ENCODE measurements at regions not wholly inside any gene's neighbourhood (a gene's known extent, or its start where the extent isn't known, plus 50 kb on each side); places are given as distances from the start of the nearest gene placed in this dataset.

DNA sequence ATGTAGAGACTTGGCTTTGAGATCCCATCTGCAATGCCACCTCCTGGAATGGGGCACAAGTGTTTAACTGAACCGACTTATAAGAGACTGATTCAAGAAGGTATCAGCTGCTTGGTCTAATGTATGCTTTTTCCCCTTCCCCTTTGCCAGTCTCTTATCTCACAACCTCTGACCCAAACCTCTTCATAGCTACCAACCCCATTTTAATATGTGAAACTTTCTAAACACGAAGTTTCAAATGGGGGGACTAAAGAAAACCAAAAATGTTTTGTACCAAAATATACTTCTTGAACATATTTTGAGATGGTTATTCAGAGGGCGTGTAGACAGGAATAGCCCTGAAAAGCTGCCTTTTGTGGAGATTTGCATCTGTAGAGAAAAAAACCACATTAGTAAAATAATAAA, 73.1 kb downstream of the OXSM start:
- no peak for ATAC-seq
- TF ChIP-seq TOX (CRISPR knock-in tag; IDR thresholded peaks at IDR 0.05; ENCODE audit: borderline replicate concordance) (no peak), ZNF8 (CRISPR knock-in tag; IDR thresholded peaks at IDR 0.05) (no peak), RARB (CRISPR knock-in tag; IDR thresholded peaks at IDR 0.05) (no peak), TCF4 (CRISPR knock-in tag; IDR thresholded peaks at IDR 0.05; ENCODE audit: borderline replicate concordance) (no peak), ZC3H10 (CRISPR knock-in tag; IDR thresholded peaks at IDR 0.05) (no peak), ISL1 (CRISPR knock-in tag; IDR thresholded peaks at IDR 0.05) (no peak), BACH2 (CRISPR knock-in tag; IDR thresholded peaks at IDR 0.05; ENCODE audit: borderline replicate concordance) (no peak), ZNF70 (CRISPR knock-in tag; IDR thresholded peaks at IDR 0.05) (no peak), OSR1 (CRISPR knock-in tag; IDR thresholded peaks at IDR 0.05) (no peak), PPARA (CRISPR knock-in tag; IDR thresholded peaks at IDR 0.05; ENCODE audit: borderline replicate concordance) (no peak), SNAI2 (CRISPR knock-in tag; IDR thresholded peaks at IDR 0.05) (no peak), ZNF565 (CRISPR knock-in tag; conservative IDR thresholded peaks at IDR 0.05; ENCODE audit: low read depth) (no peak), ZFP30 (CRISPR knock-in tag; IDR thresholded peaks at IDR 0.05) (no peak), GLIS3 (CRISPR knock-in tag; IDR thresholded peaks at IDR 0.05) (no peak), CSDC2 (CRISPR knock-in tag; IDR thresholded peaks at IDR 0.05) (no peak)
- TF ChIP-seq, protein P1, sequence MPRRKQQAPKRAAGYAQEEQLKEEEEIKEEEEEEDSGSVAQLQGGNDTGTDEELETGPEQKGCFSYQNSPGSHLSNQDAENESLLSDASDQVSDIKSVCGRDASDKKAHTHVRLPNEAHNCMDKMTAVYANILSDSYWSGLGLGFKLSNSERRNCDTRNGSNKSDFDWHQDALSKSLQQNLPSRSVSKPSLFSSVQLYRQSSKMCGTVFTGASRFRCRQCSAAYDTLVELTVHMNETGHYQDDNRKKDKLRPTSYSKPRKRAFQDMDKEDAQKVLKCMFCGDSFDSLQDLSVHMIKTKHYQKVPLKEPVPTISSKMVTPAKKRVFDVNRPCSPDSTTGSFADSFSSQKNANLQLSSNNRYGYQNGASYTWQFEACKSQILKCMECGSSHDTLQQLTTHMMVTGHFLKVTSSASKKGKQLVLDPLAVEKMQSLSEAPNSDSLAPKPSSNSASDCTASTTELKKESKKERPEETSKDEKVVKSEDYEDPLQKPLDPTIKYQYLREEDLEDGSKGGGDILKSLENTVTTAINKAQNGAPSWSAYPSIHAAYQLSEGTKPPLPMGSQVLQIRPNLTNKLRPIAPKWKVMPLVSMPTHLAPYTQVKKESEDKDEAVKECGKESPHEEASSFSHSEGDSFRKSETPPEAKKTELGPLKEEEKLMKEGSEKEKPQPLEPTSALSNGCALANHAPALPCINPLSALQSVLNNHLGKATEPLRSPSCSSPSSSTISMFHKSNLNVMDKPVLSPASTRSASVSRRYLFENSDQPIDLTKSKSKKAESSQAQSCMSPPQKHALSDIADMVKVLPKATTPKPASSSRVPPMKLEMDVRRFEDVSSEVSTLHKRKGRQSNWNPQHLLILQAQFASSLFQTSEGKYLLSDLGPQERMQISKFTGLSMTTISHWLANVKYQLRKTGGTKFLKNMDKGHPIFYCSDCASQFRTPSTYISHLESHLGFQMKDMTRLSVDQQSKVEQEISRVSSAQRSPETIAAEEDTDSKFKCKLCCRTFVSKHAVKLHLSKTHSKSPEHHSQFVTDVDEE (CRISPR knock-in tag; IDR thresholded peaks at IDR 0.05): no peak
- TF ChIP-seq, protein P2, sequence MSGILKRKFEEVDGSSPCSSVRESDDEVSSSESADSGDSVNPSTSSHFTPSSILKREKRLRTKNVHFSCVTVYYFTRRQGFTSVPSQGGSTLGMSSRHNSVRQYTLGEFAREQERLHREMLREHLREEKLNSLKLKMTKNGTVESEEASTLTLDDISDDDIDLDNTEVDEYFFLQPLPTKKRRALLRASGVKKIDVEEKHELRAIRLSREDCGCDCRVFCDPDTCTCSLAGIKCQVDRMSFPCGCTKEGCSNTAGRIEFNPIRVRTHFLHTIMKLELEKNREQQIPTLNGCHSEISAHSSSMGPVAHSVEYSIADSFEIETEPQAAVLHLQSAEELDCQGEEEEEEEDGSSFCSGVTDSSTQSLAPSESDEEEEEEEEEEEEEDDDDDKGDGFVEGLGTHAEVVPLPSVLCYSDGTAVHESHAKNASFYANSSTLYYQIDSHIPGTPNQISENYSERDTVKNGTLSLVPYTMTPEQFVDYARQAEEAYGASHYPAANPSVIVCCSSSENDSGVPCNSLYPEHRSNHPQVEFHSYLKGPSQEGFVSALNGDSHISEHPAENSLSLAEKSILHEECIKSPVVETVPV (CRISPR knock-in tag; IDR thresholded peaks at IDR 0.05): no peak
- TF ChIP-seq, protein P3, sequence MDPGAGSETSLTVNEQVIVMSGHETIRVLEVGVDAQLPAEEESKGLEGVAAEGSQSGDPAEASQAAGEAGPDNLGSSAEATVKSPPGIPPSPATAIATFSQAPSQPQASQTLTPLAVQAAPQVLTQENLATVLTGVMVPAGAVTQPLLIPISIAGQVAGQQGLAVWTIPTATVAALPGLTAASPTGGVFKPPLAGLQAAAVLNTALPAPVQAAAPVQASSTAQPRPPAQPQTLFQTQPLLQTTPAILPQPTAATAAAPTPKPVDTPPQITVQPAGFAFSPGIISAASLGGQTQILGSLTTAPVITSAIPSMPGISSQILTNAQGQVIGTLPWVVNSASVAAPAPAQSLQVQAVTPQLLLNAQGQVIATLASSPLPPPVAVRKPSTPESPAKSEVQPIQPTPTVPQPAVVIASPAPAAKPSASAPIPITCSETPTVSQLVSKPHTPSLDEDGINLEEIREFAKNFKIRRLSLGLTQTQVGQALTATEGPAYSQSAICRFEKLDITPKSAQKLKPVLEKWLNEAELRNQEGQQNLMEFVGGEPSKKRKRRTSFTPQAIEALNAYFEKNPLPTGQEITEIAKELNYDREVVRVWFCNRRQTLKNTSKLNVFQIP (CRISPR knock-in tag; IDR thresholded peaks at IDR 0.05; ENCODE audit: borderline replicate concordance, low read depth): no peak
- TF ChIP-seq, protein P4, sequence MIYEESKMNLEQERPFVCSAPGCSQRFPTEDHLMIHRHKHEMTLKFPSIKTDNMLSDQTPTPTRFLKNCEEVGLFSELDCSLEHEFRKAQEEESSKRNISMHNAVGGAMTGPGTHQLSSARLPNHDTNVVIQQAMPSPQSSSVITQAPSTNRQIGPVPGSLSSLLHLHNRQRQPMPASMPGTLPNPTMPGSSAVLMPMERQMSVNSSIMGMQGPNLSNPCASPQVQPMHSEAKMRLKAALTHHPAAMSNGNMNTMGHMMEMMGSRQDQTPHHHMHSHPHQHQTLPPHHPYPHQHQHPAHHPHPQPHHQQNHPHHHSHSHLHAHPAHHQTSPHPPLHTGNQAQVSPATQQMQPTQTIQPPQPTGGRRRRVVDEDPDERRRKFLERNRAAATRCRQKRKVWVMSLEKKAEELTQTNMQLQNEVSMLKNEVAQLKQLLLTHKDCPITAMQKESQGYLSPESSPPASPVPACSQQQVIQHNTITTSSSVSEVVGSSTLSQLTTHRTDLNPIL (CRISPR knock-in tag; IDR thresholded peaks at IDR 0.05; ENCODE audit: low read depth): no peak
- TF ChIP-seq, protein P5, sequence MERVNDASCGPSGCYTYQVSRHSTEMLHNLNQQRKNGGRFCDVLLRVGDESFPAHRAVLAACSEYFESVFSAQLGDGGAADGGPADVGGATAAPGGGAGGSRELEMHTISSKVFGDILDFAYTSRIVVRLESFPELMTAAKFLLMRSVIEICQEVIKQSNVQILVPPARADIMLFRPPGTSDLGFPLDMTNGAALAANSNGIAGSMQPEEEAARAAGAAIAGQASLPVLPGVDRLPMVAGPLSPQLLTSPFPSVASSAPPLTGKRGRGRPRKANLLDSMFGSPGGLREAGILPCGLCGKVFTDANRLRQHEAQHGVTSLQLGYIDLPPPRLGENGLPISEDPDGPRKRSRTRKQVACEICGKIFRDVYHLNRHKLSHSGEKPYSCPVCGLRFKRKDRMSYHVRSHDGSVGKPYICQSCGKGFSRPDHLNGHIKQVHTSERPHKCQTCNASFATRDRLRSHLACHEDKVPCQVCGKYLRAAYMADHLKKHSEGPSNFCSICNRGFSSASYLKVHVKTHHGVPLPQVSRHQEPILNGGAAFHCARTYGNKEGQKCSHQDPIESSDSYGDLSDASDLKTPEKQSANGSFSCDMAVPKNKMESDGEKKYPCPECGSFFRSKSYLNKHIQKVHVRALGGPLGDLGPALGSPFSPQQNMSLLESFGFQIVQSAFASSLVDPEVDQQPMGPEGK (CRISPR knock-in tag; IDR thresholded peaks at IDR 0.05; ENCODE audit: borderline replicate concordance): no peak

DNA sequence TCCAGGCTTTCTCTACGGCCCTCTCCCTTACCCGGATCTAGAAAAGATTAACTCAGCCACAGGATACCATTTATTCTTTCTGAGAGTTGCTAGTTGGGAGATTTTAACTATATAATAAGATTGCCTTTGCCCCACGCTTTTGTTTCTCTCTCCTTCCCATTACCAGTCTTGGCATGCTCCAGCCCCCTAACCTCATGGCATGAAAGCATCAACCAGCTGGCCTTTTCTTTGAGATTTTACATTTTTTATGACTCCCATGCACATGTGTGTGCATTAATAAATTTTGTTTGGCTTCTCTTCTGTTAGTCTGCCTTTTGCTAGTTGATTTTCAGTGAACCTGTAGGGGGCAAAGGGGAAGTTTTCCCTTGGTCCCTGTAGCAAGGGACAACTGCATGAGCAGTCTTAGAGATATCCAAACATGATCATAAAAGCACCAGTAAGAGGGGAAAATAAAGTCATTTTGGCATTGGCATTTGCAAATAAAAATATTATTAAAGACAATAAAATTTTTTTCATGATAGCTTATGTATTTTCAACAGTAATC, 73.6 kb downstream of the OXSM start:
- TF ChIP-seq ISL1 (CRISPR knock-in tag; IDR thresholded peaks at IDR 0.05): no peak
- TF ChIP-seq, protein P4 (CRISPR knock-in tag; IDR thresholded peaks at IDR 0.05; ENCODE audit: low read depth): no peak
- TF ChIP-seq, protein P5 (CRISPR knock-in tag; IDR thresholded peaks at IDR 0.05; ENCODE audit: borderline replicate concordance): no peak
- no peak for TF ChIP-seq ZNF70 (CRISPR knock-in tag; IDR thresholded peaks at IDR 0.05)
- TF ChIP-seq, protein P2 (CRISPR knock-in tag; IDR thresholded peaks at IDR 0.05): no peak
- TF ChIP-seq CSDC2 (CRISPR knock-in tag; IDR thresholded peaks at IDR 0.05): no peak
- TF ChIP-seq TCF4 (CRISPR knock-in tag; IDR thresholded peaks at IDR 0.05; ENCODE audit: borderline replicate concordance): no peak
- no peak for TF ChIP-seq OSR1 (CRISPR knock-in tag; IDR thresholded peaks at IDR 0.05)
- TF ChIP-seq ZFP30 (CRISPR knock-in tag; IDR thresholded peaks at IDR 0.05): no peak
- no peak for TF ChIP-seq SNAI2 (CRISPR knock-in tag; IDR thresholded peaks at IDR 0.05)
- no peak for TF ChIP-seq TOX (CRISPR knock-in tag; IDR thresholded peaks at IDR 0.05; ENCODE audit: borderline replicate concordance)
- no peak for TF ChIP-seq RARB (CRISPR knock-in tag; IDR thresholded peaks at IDR 0.05)
- peak; percentile 43; the same call in 2 of the 3 replicates for ATAC-seq

Data from SK-N-SH treated with all-trans-retinoic acid at 6 μM for 48 hours (cell line).